Activated CD8-positive, alpha-beta memory T cell treated with anti-CD3 and anti-CD28 coated beads for 36 hours (primary cell): ENCODE measurements at regions not wholly inside any gene's neighbourhood (a gene's known extent, or its start where the extent isn't known, plus 50 kb on each side); places are given as distances from the start of the nearest gene placed in this dataset.

ENCODE experiments used
- CTCF ChIA-PET: fragments of 350-600 bp; sonication (Branson Sonifier 250); formaldehyde crosslinking; loops from one replicate; lab custom pipeline; 2021; ENCODE audit warnings: antibody characterized with exemption; lab: Charles Lee
- POLR2A ChIA-PET: fragments of 350-600 bp; sonication (Branson Sonifier 250); formaldehyde crosslinking; loops from one replicate; lab custom pipeline; 2021; ENCODE audit warnings: antibody characterized with exemption; lab: Charles Lee

DNA sequence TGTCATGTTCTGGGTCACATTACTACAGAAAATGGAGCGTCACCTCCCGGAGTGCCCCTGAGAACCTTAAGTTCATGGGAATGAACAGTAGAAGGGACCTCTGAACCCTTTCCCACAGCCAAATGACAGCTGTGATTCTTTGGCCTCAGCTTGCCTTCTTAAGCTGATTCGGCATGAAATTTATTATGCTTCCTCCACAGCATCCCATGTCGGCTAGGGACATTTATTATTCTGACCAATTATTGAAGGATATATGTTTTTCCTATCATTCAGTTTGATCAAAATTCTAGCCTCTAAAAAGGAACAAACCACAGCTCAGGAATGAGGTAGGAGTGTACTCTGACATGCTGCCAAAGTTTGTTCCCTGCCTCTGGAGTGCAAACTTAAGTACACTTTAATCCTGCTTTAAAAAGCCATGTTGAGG is 440.6 kb downstream of the CETN3 start:
- ChIA-PET POLR2A (no interaction called here), CTCF (no interaction called here)

GRCh38 chr5:89967771-89968444 is 441.6 kb downstream of the CETN3 start:
- CTCF ChIA-PET, result no interaction called here
- POLR2A ChIA-PET, result no interaction called here

DNA sequence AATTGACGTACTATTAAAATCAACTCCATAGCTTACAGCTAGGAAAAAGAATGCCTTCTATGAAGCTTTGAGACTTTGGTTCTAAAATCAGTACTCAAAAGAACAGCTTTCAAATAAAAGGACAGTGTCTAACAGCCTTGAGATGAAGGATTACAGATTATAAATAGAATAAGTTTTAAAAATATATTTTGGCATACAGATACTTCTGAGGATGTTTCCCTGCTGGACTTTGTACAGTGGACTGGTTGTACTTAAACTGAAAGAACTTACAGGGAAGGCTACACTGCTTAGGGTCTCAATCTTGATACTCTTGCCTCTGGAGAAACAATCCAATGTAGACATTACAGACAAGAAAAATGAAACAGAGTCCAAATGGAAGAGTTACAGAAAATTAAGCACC is 452.7 kb downstream of the CETN3 start:
- POLR2A ChIA-PET, result no interaction called here
- CTCF ChIA-PET, result no interaction called here

- ChIA-PET POLR2A (no interaction called here), CTCF (no interaction called here)
Observed at GRCh38 chr5:89954916-89955315, 454.6 kb downstream of the CETN3 start.

GRCh38 chr5:89951876-89952275 is 457.7 kb downstream of the CETN3 start:
- ChIA-PET CTCF (no interaction called here), POLR2A (no interaction called here)

- CTCF ChIA-PET, result no interaction called here
Observed at GRCh38 chr5:89950234-89950633, 459.3 kb downstream of the CETN3 start.

DNA sequence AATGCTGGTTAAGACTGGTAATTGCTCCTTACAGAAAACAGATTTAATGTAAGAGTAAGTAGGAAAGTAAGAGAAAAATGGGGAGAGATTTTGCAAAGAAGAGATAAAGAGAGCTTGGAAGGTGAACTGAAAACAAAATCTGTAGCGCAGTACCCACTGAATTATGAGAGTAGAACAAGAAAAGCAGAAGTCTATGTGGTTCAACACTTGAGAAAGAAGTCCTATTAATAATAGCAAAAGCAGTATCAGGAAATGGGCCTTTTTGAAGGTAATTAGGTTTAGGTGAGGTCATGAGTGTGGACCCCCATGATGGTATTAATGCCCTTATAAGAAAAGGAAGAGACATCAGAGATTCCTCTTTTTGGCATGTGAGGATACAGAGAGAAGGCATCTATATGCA is 460.6 kb downstream of the CETN3 start:
- CTCF ChIA-PET, result no interaction called here
- POLR2A ChIA-PET, result no interaction called here

More at GRCh38 chr5:89950234-89950633, 459.3 kb downstream of the CETN3 start:
- POLR2A ChIA-PET, result no interaction called here

- POLR2A ChIA-PET, result no interaction called here
- CTCF ChIA-PET, result no interaction called here
Observed at GRCh38 chr5:89946916-89947315, 462.6 kb downstream of the CETN3 start.

- CTCF ChIA-PET, result no interaction called here
- POLR2A ChIA-PET, result no interaction called here
Observed at GRCh38 chr5:89946508-89946907, 463.0 kb downstream of the CETN3 start.

DNA sequence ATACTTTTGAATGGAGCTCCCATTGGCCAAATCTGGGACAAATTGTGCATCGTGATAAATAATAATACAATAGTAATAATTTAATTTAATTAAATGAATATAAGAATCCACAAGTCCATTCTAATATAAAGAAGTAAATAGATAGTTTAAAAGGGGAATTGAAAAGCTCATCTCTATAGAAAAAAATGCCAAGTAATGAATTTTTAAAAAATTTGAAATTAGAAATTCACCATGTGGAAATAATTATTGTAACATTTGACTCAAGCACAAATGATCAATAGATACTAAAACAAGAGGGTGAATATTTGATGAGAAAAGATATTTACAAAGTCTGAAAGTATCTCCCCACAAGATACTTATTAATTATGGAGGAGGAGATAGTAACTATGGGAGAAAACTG is 467.4 kb downstream of the CETN3 start:
- ChIA-PET CTCF (no interaction called here), POLR2A (no interaction called here)

GRCh38 chr5:89936576-89936975 is 473.0 kb downstream of the CETN3 start:
- ChIA-PET POLR2A (no interaction called here), CTCF (no interaction called here)

- ChIA-PET POLR2A (no interaction called here), CTCF (no interaction called here)
Observed at GRCh38 chr5:89934069-89934468, 475.5 kb downstream of the CETN3 start.

GRCh38 chr5:89932771-89933181 is 476.8 kb downstream of the CETN3 start:
- ChIA-PET CTCF (interaction anchor here (0.6 kb wide), 1 partner anchor 62 kb away, joined by 3 read pairs; no protein-coding TSS in a partner anchor), POLR2A (no interaction called here)

DNA sequence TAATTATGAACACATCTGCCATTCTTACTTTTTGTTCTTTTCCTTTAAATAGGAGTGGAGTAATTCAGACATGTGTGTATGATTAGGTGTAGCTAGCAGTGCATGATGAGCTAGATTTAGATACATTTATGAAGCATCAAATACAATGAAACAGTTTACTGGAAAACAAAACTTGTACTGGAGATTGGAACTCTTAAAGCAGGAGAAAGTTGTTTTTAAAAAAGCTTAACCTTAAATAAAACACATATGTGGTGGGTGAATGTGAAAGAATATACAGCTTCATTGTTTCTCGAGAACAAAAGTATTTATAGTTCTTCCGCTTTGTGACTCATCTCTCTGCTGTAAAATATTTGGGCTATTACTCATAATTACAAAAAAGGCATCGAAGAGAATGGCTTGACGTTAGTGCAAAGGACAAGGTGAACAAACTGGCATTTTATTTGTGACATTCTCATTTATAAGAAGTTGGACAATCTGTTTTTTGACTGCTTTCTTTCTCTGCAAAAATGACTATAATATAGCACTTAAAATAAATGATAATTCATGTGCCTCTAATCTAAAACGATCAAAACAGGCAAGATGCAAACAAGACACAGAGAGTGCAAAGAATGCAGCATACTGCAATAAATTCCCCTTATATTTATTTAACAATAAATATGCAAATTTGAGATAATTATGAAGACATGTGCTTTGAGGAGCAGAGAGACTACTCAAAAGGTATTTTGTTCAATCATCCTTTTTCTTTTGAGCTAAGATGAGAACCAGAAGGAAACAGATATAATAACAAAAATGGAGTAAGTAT is 478.8 kb downstream of the CETN3 start:
- ChIA-PET CTCF (no interaction called here), POLR2A (no interaction called here)

DNA sequence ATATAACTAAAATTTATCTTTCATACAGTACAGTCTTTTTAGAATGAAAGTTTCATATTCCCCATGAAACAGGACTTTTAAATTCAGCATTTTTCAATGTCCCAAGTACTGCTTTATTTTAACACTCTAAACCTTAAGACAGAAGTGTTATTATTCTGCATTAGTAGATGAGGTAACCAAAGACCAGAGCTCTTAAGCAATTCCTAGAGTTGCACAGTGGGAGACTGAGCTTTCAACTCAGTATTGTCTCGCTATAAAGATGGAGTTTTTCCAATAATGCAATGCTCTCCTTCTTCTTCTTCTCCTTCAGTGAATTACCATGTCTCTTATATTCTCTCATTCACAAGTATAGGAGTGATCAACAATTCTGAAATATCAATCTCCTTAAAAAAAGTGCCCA is 479.7 kb downstream of the CETN3 start:
- ChIA-PET CTCF (no interaction called here), POLR2A (no interaction called here)

GRCh38 chr5:89929173-89929572 is 480.4 kb downstream of the CETN3 start:
- ChIA-PET POLR2A (no interaction called here), CTCF (no interaction called here)

- ChIA-PET CTCF (no interaction called here), POLR2A (no interaction called here)
Observed at GRCh38 chr5:89922161-89922560, 487.4 kb downstream of the CETN3 start.

GRCh38 chr5:89917112-89917511 is 492.4 kb downstream of the CETN3 start:
- POLR2A ChIA-PET, result no interaction called here

GRCh38 chr5:89916131-89916530 is 493.4 kb downstream of the CETN3 start:
- CTCF ChIA-PET, result no interaction called here
- POLR2A ChIA-PET, result no interaction called here

More at GRCh38 chr5:89917112-89917511, 492.4 kb downstream of the CETN3 start:
- CTCF ChIA-PET, result no interaction called here

- POLR2A ChIA-PET, result no interaction called here
- CTCF ChIA-PET, result no interaction called here
Observed at GRCh38 chr5:89908876-89909275, 500.7 kb downstream of the CETN3 start.

GRCh38 chr5:89904442-89904841 is 505.1 kb downstream of the CETN3 start:
- CTCF ChIA-PET, result no interaction called here
- POLR2A ChIA-PET, result no interaction called here
